HepG2 (cell line): ENCODE measurements at regions not wholly inside any gene's neighbourhood (a gene's known extent, or its start where the extent isn't known, plus 50 kb on each side); places are given as distances from the start of the nearest gene placed in this dataset.

ENCODE experiments used
- ATAC-seq: fragments of 200-7000 bp; cut with Tn5 transposase; 3 replicates; pipeline ENCODE4 v1.9.1; 2020; ENCODE audit warnings: mild to moderate bottlenecking, moderate library complexity
- BruUV-seq: library from RNA; stranded (reverse); fragments of 400-500 nt; replicated peaks from 2 replicates; lab custom pipeline; 2021; lab: Mats Ljungman, UMichigan
- CTCF ChIA-PET: fragments of 300-600 bp; formaldehyde crosslinking; extraction: SDS; loops from one replicate; lab custom pipeline; 2021; ENCODE audit warnings: low total read pairs, inconsistent platforms, low intra/inter-chr PET ratio; lab: Yijun Ruan, JAX
- POLR2A ChIA-PET: fragments of 350-600 bp; sonication (Branson Sonifier 250); formaldehyde crosslinking; loops from one replicate; lab custom pipeline; 2020; ENCODE audit warnings: antibody characterized with exemption, inconsistent platforms; lab: Yijun Ruan, JAX
- DNase-seq: peaks from one replicate; pipeline ENCODE4 v3.0.0-alpha.2; 2015; ENCODE audit warnings: low spot score
- FAIRE-seq: peaks from 3 replicates; lab custom pipeline; 2011; peaks lifted over from hg19 to GRCh38; lab: Jason Lieb, UNC
- H2AFZ ChIP-seq: one replicate; pipeline ENCODE4 v1.6.1; 2011; ENCODE audit warnings: low read length, inconsistent platforms
- H3K27ac ChIP-seq: fragments of 300-600 bp; 3 replicates; pipeline ENCODE4 v1.8.0; 2011; ENCODE audit warnings: mixed run types, mild to moderate bottlenecking, mixed read lengths, low read length, inconsistent platforms; ENCODE audit not compliant: insufficient read depth; ENCODE audit errors: extremely low read length
- H3K27me3 ChIP-seq, 2 experiments: fragments of 200-600 bp in 1 of 2; 2 replicates in 1 of 2; 3 replicates in 1 of 2; pipeline versions ENCODE4 v1.6.0 to v1.8.0; 2011; ENCODE audit warnings: low read length in 2 of 2, mild to moderate bottlenecking in 2 of 2, moderate library complexity in 2 of 2, inconsistent platforms in 1 of 2; ENCODE audit not compliant: insufficient read depth in 2 of 2, control insufficient read depth in 1 of 2
- H3K36me3 ChIP-seq, 2 experiments: fragments of 200-600 bp in 1 of 2; replicated peaks in 1 of 2; 2 replicates in 1 of 2; 3 replicates in 1 of 2; pipeline versions ENCODE4 v1.5.1 to v1.8.0; 2011; ENCODE audit warnings: low read length in 2 of 2, inconsistent platforms in 1 of 2; ENCODE audit not compliant: insufficient read depth in 2 of 2, control insufficient read depth in 1 of 2
- H3K4me1 ChIP-seq: 2 replicates; pipeline ENCODE4 v1.5.1; 2012; ENCODE audit warnings: low read length, inconsistent platforms; ENCODE audit not compliant: insufficient read depth
- H3K4me2 ChIP-seq: 2 replicates; pipeline ENCODE4 v1.6.0; 2011; ENCODE audit warnings: low read depth, low read length, inconsistent platforms
- H3K4me3 ChIP-seq, 3 experiments: fragments of 200-600 bp in 1 of 3; sonication (generic), shearing (Covaris generic) in 1 of 3; replicated peaks in 1 of 3; 2 replicates each; pipeline ENCODE4 v1.5.1; 2011 to 2016; ENCODE audit warnings: low read length in 3 of 3, inconsistent platforms in 2 of 3, low read depth in 2 of 3, mild to moderate bottlenecking in 2 of 3, control low read depth in 1 of 3, mixed read lengths in 1 of 3; ENCODE audit not compliant: insufficient read depth in 1 of 3
- H3K79me2 ChIP-seq: one replicate; pipeline ENCODE4 v1.6.1; 2011; ENCODE audit warnings: low read length, inconsistent platforms; ENCODE audit not compliant: insufficient read depth
- H3K9ac ChIP-seq: 2 replicates; pipeline ENCODE4 v1.6.0; 2011; ENCODE audit warnings: mild to moderate bottlenecking, low read depth, low read length, inconsistent platforms; ENCODE audit not compliant: insufficient read depth
- H3K9me3 ChIP-seq: 2 replicates; pipeline ENCODE4 v1.5.1; 2012; ENCODE audit warnings: mild to moderate bottlenecking, low read length
- H4K20me1 ChIP-seq: 2 replicates; pipeline ENCODE4 v1.6.0; 2011; ENCODE audit warnings: inconsistent platforms, mild to moderate bottlenecking, low read length, moderate library complexity; ENCODE audit not compliant: insufficient read depth
- CENPBD1 ChIP-seq: sonication (generic); formaldehyde crosslinking; IDR thresholded peaks from 2 replicates; pipeline ENCODE4 v1.8.0; 2022; ENCODE audit warnings: missing genetic modification reagents, low read depth, mild to moderate bottlenecking, borderline replicate concordance
- PRDM4 ChIP-seq: sonication (generic); formaldehyde crosslinking; IDR thresholded peaks from 2 replicates; pipeline ENCODE4 v1.9.0; 2021; ENCODE audit warnings: missing genetic modification reagents, borderline replicate concordance
- ZNF281 ChIP-seq: sonication (generic); formaldehyde crosslinking; IDR thresholded peaks from 2 replicates; pipeline ENCODE4 v1.4.0; 2020; ENCODE audit warnings: missing genetic modification reagents, borderline replicate concordance
- WGBS: methylation state at CpG from one replicate; pipeline ENCODE4 v1.1.6; 2017; ENCODE audit warnings: low lambda C conversion rate; 5-methylcytosine and 5-hydroxymethylcytosine counted together
- in situ Hi-C: cut with HindIII; loops from 2 replicates; pipeline ENCODE4 v1.10.0; 2017; ENCODE audit warnings: low pct_unique_long_range_greater_than_20kb; ENCODE audit not compliant: extremely low pct_ligation_motif_present
- intact Hi-C: fragments of 100-400 bp; cut with micrococcal nuclease; formaldehyde crosslinking; loops from one replicate; pipeline ENCODE4 v1.10.0; 2022; ENCODE audit not compliant: unreplicated experiment

- no peaks in the 10 kb centered on the region for H3K79me2 ChIP-seq
- TF ChIP-seq CENPBD1 (CRISPR knock-in tag) (no peak), ZNF281 (CRISPR knock-in tag) (peak; percentile 48; the same call in 1 of the 2 replicates), PRDM4 (CRISPR knock-in tag) (peak; percentile 31; the same call in 1 of the 2 replicates)
- TF ChIP-seq, all 625 proteins: peak for 2
- ChIA-PET POLR2A (no interaction called here), CTCF (no interaction called here)
- Histone ChIP-seq H2AFZ (no peak overlapping the region), H3K4me3 (no peak overlapping the region; a peak in 1 of 6 replicates), H3K27me3 (peaks cover 0 to 8% of the 10 kb centered on the region in 2 experiments; a peak in 2 of 5 replicates), H3K27ac (no peak overlapping the region), H3K4me2 (peak overlapping the region; percentile 45; the same call in 1 of the 2 replicates), H3K9me3 (no peaks in the 10 kb centered on the region), H3K9ac (no peak overlapping the region), H4K20me1 (no peaks in the 10 kb centered on the region), H3K4me1 (no peaks in the 10 kb centered on the region), H3K36me3 (no peaks in the 10 kb centered on the region)
- intact Hi-C loops, result no loop called here
- ATAC-seq, result no peak
- DNase-seq, result no peak
- in situ Hi-C loops, result no loop called here
- no peak for FAIRE-seq
- BruUV-seq, result no TSS peak
- WGBS, result 9% methylated on average over 2 of the region's 5 CpGs
Observed at GRCh38 chr10:59470570-59470969, 108.2 kb upstream of the FAM13C start.
